ENCODE measurements at regions not wholly inside any gene's neighbourhood (a gene's known extent, or its start where the extent isn't known, plus 50 kb on each side); places are given as distances from the start of the nearest gene placed in this dataset.

DNA sequence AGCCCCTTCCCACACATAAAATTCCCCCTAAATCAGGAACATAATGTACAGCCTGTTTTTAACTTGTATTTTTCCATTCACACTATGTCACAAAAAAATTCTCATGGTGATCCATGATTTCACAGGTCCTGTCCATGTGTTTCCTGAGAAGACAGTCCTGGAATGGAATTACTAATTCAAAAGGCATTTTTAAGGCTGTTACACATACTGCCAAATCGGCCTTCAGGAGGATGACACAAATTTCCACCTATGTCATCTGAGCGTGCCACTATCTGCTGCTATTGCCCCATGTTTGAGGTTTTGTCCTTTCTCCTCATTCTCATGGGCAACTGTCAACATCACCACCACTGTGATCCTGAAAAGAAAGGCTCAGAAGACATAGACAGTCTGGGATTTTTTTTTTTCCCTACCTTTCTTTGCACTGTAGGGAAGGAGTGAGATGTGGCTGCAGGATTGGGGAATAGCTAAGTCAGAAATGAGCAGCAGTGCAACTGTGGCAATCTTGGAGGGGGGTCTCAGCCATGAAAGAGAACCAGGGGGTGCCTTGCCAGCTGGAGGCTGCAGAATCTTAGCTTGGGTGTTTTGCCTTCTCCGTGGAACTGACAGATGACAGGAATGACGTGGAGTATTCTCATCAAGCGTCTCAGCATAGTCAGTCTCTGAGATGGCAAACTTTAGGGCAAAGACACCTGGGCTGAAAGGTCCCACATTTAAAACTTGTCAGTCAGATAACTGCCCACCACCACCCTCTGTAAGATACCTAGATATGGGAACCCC lies 73.4 kb downstream of the MARCHF4 start:
- H3K4me3 Mint-ChIP-seq, result no peak overlapping the region
- H2BK20ac ChIP-seq (ENCODE audit: low read depth, low read length, poor library complexity, severe bottlenecking), result no peak overlapping the region
- TF ChIP-seq, protein P1, sequence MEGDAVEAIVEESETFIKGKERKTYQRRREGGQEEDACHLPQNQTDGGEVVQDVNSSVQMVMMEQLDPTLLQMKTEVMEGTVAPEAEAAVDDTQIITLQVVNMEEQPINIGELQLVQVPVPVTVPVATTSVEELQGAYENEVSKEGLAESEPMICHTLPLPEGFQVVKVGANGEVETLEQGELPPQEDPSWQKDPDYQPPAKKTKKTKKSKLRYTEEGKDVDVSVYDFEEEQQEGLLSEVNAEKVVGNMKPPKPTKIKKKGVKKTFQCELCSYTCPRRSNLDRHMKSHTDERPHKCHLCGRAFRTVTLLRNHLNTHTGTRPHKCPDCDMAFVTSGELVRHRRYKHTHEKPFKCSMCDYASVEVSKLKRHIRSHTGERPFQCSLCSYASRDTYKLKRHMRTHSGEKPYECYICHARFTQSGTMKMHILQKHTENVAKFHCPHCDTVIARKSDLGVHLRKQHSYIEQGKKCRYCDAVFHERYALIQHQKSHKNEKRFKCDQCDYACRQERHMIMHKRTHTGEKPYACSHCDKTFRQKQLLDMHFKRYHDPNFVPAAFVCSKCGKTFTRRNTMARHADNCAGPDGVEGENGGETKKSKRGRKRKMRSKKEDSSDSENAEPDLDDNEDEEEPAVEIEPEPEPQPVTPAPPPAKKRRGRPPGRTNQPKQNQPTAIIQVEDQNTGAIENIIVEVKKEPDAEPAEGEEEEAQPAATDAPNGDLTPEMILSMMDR (conservative IDR thresholded peaks at IDR 0.05), result no peak
- no peak overlapping the region for H4K91ac ChIP-seq (ENCODE audit: insufficient read length, low read depth, low read length)
- peaks cover 37 to 39% of the 10 kb centered on the region in 2 experiments for H3K4me1 Mint-ChIP-seq
- no peaks in the 10 kb centered on the region for H3K23me2 ChIP-seq (ENCODE audit: insufficient read length, low read depth, low read length, poor library complexity, severe bottlenecking)
- H3K27ac Mint-ChIP-seq, result no peak overlapping the region
- no peak overlapping the region for H2AFZ ChIP-seq (ENCODE audit: low read length)
- H3K4me1 ChIP-seq (ENCODE audit: insufficient read depth, low read length), result peaks cover 5% of the 10 kb centered on the region; the same call in 1 of the 2 replicates
- no peak overlapping the region for H3K56ac ChIP-seq (ENCODE audit: insufficient read length, low read depth, low read length)
- H2BK120ac ChIP-seq (ENCODE audit: low read depth, low read length, poor library complexity, severe bottlenecking), result no peak overlapping the region
- H3K36me3 Mint-ChIP-seq (ENCODE audit: insufficient read depth in 1 of 3, low read depth in 3 of 3), result no peaks in the 10 kb centered on the region
- H3K9ac ChIP-seq (ENCODE audit: extremely low read depth, insufficient read length, low read length), result no peak overlapping the region
- H4K5ac ChIP-seq (ENCODE audit: insufficient read length, low read depth, low read length), result no peak overlapping the region
- H2BK12ac ChIP-seq (ENCODE audit: insufficient read length, low read depth, low read length), result no peak overlapping the region
- no peaks in the 10 kb centered on the region for H3K79me1 ChIP-seq (ENCODE audit: insufficient read depth, low read depth, low read length, poor library complexity, severe bottlenecking)
- no peak overlapping the region for H3T11ph ChIP-seq (ENCODE audit: low read length)
- H3K4ac ChIP-seq (ENCODE audit: low read depth, low read length), result no peak overlapping the region
- no peaks in the 10 kb centered on the region for H3K79me2 ChIP-seq (ENCODE audit: insufficient read depth, low read length)
- no peak overlapping the region for H3K14ac ChIP-seq (ENCODE audit: insufficient read depth, low read length)
- no CpG with 5 or more reads among the region's 5 CpGs for WGBS (ENCODE audit: extremely low coverage, insufficient read length, low lambda C conversion rate)
- no peak overlapping the region for H4K8ac ChIP-seq (replicated peaks; ENCODE audit: insufficient read length, low read depth, low read length)
- no peaks in the 10 kb centered on the region for H3K9me3 ChIP-seq (ENCODE audit: control insufficient read depth, low read depth, low read length)
- no peak overlapping the region for H2BK15ac ChIP-seq (ENCODE audit: low read depth, low read length)
- H2AK5ac ChIP-seq (ENCODE audit: insufficient read length, low read length), result no peak overlapping the region
- H3K27ac ChIP-seq (ENCODE audit: insufficient read length, low read depth, low read length), result no peak overlapping the region
- no peak overlapping the region for H2BK5ac ChIP-seq (ENCODE audit: insufficient read length, low read length)
- no peaks in the 10 kb centered on the region for H4K20me1 ChIP-seq (ENCODE audit: control insufficient read depth, insufficient read depth, insufficient read length)
- no peak for DNase-seq
- H3K4me2 ChIP-seq (ENCODE audit: insufficient read depth, insufficient read length, low read length), result no peak overlapping the region
- no peak overlapping the region for H3K18ac ChIP-seq (ENCODE audit: insufficient read length, low read depth, low read length)
- no peaks in the 10 kb centered on the region for H3K27me3 ChIP-seq (ENCODE audit: insufficient read depth, low read length)
- H3K9me3 Mint-ChIP-seq, result no peaks in the 10 kb centered on the region; a peak in 1 of 5 replicates
- H3K23ac ChIP-seq (ENCODE audit: insufficient read length, low read depth, low read length), result no peak overlapping the region
- peaks cover 3% of the 10 kb centered on the region for H3K27me3 Mint-ChIP-seq (ENCODE audit: low read depth)
